ENCODE measurements at regions not wholly inside any gene's neighbourhood (a gene's known extent, or its start where the extent isn't known, plus 50 kb on each side); places are given as distances from the start of the nearest gene placed in this dataset.

GRCh38 chr18:38007676-38008330, 442.2 kb upstream of the CELF4 start:
- TF ChIP-seq CTCF (IDR thresholded peaks at IDR 0.05) (no peak), POLR2A (IDR thresholded peaks at IDR 0.05) (no peak), EP300 (IDR thresholded peaks at IDR 0.05; ENCODE audit: low read depth) (no peak), POLR2AphosphoS5 (IDR thresholded peaks at IDR 0.05) (no peak)
